Upper lobe of left lung (tissue), 4 donors: ENCODE measurements at regions not wholly inside any gene's neighbourhood (a gene's known extent, or its start where the extent isn't known, plus 50 kb on each side); places are given as distances from the start of the nearest gene placed in this dataset.

ENCODE experiments used
- CTCF ChIP-seq, 6 experiments: fragments of 450-650 bp in 4 of 6; fragments of 200-600 bp in 2 of 6; sonication (generic) in 2 of 6; IDR thresholded peaks; one replicate each; pipeline ENCODE4 v1.5.1; 2016 to 2019; ENCODE audit warnings: antibody characterized with exemption in 6 of 6
- POLR2A ChIP-seq, 4 donors: fragments of 450-650 bp; IDR thresholded peaks; one replicate each; pipeline ENCODE4 v1.5.1; 2016 to 2017; ENCODE audit warnings: antibody characterized with exemption in 4 of 4, mild to moderate bottlenecking in 2 of 4
- POLR2AphosphoS5 ChIP-seq, 2 donors: sonication (generic); formaldehyde crosslinking; IDR thresholded peaks; one replicate each; pipeline ENCODE4 v1.5.1; 2017; ENCODE audit warnings: antibody characterized with exemption in 2 of 2

GRCh38 chr6:84618046-84618752, 146.2 kb downstream of the TBX18 start:
- TF ChIP-seq POLR2AphosphoS5 (IDR thresholded peaks at IDR 0.05) (no peak), CTCF (IDR thresholded peaks at IDR 0.05) (no peak), POLR2A (IDR thresholded peaks at IDR 0.05) (no peak)
